Smooth muscle cell (in vitro differentiated cells): ENCODE measurements at regions not wholly inside any gene's neighbourhood (a gene's known extent, or its start where the extent isn't known, plus 50 kb on each side); places are given as distances from the start of the nearest gene placed in this dataset.

Experiments
- DNase-seq: peaks from one replicate; lab custom pipeline; 2025; ENCODE audit not compliant: unreplicated experiment; lab: John Stamatoyannopoulos, UW
- H2AFZ ChIP-seq: fragments of 200-600 bp; sonication (generic); 2 replicates; pipeline ENCODE4 v1.6.0; 2016; ENCODE audit warnings: antibody characterized with exemption, low read depth, mild to moderate bottlenecking
- H3F3A ChIP-seq: fragments of 200-600 bp; sonication (generic); 2 replicates; pipeline ENCODE4 v1.6.0; 2017; ENCODE audit warnings: antibody characterized with exemption, low read depth
- H3K27ac ChIP-seq: fragments of 200-600 bp; sonication (generic); 2 replicates; pipeline ENCODE4 v1.5.1; 2016; ENCODE audit warnings: low read depth, mild to moderate bottlenecking
- H3K27me3 ChIP-seq: fragments of 200-600 bp; sonication (generic); 2 replicates; pipeline ENCODE4 v1.6.1; 2016; ENCODE audit warnings: low read depth, mild to moderate bottlenecking
- H3K36me3 ChIP-seq: fragments of 200-600 bp; sonication (generic); 2 replicates; pipeline ENCODE4 v1.5.1; 2016; ENCODE audit warnings: low read depth
- H3K4me1 ChIP-seq: fragments of 200-600 bp; sonication (generic); 2 replicates; pipeline ENCODE4 v1.5.1; 2016; ENCODE audit warnings: low read depth
- H3K4me2 ChIP-seq: fragments of 200-600 bp; sonication (generic); 2 replicates; pipeline ENCODE4 v1.6.0; 2016; ENCODE audit warnings: mild to moderate bottlenecking
- H3K4me3 ChIP-seq: fragments of 200-600 bp; sonication (generic); 2 replicates; pipeline ENCODE4 v1.5.1; 2016; ENCODE audit warnings: mild to moderate bottlenecking
- H3K79me2 ChIP-seq: fragments of 200-600 bp; sonication (generic); 2 replicates; pipeline ENCODE4 v1.6.0; 2016; ENCODE audit warnings: low read depth, mild to moderate bottlenecking
- H3K9ac ChIP-seq: fragments of 200-600 bp; sonication (generic); 2 replicates; pipeline ENCODE4 v1.6.0; 2016; ENCODE audit warnings: low read depth
- H3K9me3 ChIP-seq: fragments of 200-600 bp; sonication (generic); replicated peaks from 2 replicates; pipeline ENCODE4 v1.5.1; 2016; ENCODE audit warnings: low read depth
- H4K20me1 ChIP-seq: fragments of 200-600 bp; sonication (generic); 2 replicates; pipeline ENCODE4 v1.6.0; 2016; ENCODE audit warnings: low read depth
- WGBS: methylation state at CpG from one replicate; pipeline ENCODE4 v1.1.7; 2016; ENCODE audit warnings: low lambda C conversion rate; 5-methylcytosine and 5-hydroxymethylcytosine counted together
- TF ChIP-seq, protein P1 (sequence below): fragments of 200-600 bp; sonication (generic); IDR thresholded peaks from 2 replicates; pipeline ENCODE4 v1.5.1; 2017; ENCODE audit warnings: borderline replicate concordance, mild to moderate bottlenecking, antibody characterized with exemption; ENCODE audit not compliant: insufficient read depth, poor library complexity, severe bottlenecking

DNA sequence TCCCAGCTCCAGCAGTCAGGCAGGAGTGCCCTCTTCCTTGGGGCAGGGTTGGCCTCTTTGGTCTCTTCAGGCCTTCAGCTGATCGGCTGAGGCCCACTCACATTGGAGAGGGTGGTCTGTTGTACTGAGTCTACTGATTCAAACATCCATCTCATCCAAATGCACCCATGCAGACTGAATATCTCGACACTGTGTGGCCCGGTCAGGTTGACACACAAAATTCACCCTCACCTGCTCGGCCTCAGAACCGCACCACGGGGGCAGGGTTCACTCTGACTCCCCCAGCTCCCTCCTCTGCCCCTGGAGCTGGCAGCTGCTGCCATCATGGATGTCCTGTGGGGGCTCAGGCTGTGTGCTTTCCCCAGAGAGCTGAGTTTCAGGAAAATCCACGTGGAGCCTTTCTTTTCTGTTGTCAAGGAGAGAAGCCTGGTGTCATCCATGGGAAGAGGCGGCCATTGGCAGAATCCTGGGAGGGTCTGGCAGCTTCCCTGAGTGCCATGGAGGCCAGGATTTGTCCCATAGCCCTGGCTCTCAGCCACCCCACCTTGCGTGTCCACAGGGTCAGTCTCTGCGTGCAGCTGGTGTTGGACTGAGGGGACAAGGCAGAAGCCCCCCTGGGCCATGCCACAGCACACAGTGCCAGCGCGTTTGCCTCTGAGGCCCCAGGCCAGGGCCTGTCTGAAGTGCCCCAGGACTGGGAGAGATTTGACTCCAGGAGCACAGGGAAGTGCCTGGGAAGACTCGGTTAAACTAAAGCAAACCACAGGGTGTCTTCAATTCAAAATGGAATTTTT is 114.1 kb downstream of the ERMARD start:
- 91% methylated on average over 13 of the region's 13 CpGs for WGBS
- H3K9ac ChIP-seq = no peak overlapping the region
- H3K4me3 ChIP-seq = no peak overlapping the region
- H4K20me1 ChIP-seq = no peaks in the 10 kb centered on the region
- H2AFZ ChIP-seq = no peak overlapping the region
- H3K4me1 ChIP-seq = no peaks in the 10 kb centered on the region
- no peak overlapping the region for H3K4me2 ChIP-seq
- H3K27me3 ChIP-seq = peaks cover 13% of the 10 kb centered on the region
- DNase-seq = no peak
- TF ChIP-seq, protein P1, sequence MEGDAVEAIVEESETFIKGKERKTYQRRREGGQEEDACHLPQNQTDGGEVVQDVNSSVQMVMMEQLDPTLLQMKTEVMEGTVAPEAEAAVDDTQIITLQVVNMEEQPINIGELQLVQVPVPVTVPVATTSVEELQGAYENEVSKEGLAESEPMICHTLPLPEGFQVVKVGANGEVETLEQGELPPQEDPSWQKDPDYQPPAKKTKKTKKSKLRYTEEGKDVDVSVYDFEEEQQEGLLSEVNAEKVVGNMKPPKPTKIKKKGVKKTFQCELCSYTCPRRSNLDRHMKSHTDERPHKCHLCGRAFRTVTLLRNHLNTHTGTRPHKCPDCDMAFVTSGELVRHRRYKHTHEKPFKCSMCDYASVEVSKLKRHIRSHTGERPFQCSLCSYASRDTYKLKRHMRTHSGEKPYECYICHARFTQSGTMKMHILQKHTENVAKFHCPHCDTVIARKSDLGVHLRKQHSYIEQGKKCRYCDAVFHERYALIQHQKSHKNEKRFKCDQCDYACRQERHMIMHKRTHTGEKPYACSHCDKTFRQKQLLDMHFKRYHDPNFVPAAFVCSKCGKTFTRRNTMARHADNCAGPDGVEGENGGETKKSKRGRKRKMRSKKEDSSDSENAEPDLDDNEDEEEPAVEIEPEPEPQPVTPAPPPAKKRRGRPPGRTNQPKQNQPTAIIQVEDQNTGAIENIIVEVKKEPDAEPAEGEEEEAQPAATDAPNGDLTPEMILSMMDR = no peak
- H3F3A ChIP-seq = no peaks in the 10 kb centered on the region
- H3K36me3 ChIP-seq = no peaks in the 10 kb centered on the region
- H3K27ac ChIP-seq = no peak overlapping the region
- no peaks in the 10 kb centered on the region for H3K79me2 ChIP-seq
- H3K9me3 ChIP-seq = no peaks in the 10 kb centered on the region

DNA sequence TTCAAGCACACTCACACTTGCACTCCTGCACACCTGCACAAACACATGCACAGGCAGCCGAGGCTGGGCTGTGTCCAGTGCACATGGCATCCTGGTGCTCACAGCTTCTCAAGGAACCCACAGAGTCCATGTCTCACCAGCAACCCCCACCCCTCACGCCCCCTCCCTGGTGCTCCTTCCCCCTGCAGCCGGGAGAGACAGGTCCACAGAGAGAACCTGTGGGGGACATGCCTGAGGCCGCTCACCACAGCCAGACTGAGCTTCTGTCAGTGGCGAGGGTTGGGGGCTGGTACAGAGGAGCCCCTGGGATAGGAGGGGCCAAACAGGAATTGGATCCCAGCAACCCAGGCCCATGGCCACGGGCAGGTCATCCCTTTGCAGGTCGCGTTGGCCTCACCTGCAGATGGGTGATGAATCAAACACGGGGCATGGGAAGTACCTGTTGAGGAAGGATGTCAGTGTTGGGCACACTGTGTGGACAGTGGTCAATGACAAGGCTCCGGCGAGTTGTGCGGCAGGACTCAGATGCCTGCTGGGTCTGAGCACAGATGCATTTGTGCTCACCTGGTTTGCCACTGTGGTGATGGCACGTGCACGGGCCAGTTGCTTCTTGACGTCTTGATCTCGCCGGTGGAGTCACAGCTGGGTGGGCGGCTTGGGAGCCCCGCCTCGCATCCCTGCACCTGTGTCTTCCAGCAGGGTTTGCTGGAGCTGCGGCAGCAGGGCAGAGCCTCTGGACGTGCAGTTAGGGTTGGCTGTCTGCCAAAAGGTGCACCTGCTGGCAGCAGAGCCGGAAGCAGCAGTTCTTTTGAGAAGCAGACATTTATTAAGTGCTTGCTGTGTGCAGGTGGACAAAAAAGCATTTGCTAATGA is 113.0 kb downstream of the ERMARD start:
- Histone ChIP-seq H3K27me3 (peaks cover 13% of the 10 kb centered on the region), H3K27ac (no peak overlapping the region), H3K4me3 (no peak overlapping the region), H3F3A (no peaks in the 10 kb centered on the region), H3K9ac (no peak overlapping the region), H3K79me2 (no peaks in the 10 kb centered on the region), H3K9me3 (no peaks in the 10 kb centered on the region), H4K20me1 (no peaks in the 10 kb centered on the region), H3K36me3 (no peaks in the 10 kb centered on the region), H2AFZ (no peak overlapping the region), H3K4me2 (no peak overlapping the region), H3K4me1 (no peaks in the 10 kb centered on the region)
- TF ChIP-seq, protein P1 = no peak
- no peak for DNase-seq
- WGBS = 90% methylated on average over 23 of the region's 23 CpGs

DNA sequence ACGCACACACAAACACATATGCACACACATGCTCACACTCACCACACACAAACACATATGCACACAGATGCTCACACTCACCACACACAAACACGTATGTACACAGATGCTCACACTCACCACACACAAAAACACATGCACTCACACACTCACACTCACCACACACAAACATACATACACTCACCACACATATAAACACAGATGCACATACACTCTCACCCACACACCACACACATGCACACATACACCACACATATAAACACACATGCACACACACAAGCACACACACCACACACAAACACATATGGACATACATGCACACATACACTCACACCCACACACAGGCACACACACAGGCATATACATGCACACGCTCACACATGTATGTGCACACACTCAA is 112.3 kb downstream of the ERMARD start:
- H3K4me1 ChIP-seq = no peaks in the 10 kb centered on the region
- no peak for DNase-seq
- no peaks in the 10 kb centered on the region for H3K36me3 ChIP-seq
- H3K9ac ChIP-seq = no peak overlapping the region
- TF ChIP-seq, protein P1 = no peak
- H3K79me2 ChIP-seq = no peaks in the 10 kb centered on the region
- no peaks in the 10 kb centered on the region for H4K20me1 ChIP-seq
- no peak overlapping the region for H3K27ac ChIP-seq
- H3K27me3 ChIP-seq = peaks cover 13% of the 10 kb centered on the region
- H3K9me3 ChIP-seq = no peaks in the 10 kb centered on the region
- WGBS = 94% methylated on average over 3 of the region's 3 CpGs
- no peak overlapping the region for H3K4me2 ChIP-seq
- H3K4me3 ChIP-seq = no peak overlapping the region
- no peaks in the 10 kb centered on the region for H3F3A ChIP-seq
- H2AFZ ChIP-seq = no peak overlapping the region
